ENCODE measurements at regions not wholly inside any gene's neighbourhood (a gene's known extent, or its start where the extent isn't known, plus 50 kb on each side); places are given as distances from the start of the nearest gene placed in this dataset.

DNA sequence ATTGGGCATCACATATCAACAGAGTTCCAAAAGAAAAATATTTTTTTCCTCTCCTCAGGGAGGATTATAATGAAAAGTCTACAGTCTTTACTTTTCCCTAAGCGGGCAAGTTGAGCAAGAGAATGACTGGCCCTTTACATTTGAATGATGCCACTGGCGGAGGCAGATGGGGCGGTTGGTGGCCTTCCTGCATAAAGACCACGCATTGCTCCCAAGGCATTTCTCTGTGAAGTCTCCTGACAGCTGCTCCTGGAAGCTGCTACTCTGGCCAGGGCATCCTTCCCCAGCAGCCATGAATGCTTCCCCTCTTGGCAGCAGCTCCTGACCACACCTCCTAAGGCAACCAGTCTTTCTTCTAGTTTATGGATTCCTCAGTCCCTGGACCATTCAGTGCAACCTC, 161.1 kb upstream of the RRP15 start:
- no peak for TF ChIP-seq POLR2A (IDR thresholded peaks at IDR 0.05)
- TF ChIP-seq, protein P1, sequence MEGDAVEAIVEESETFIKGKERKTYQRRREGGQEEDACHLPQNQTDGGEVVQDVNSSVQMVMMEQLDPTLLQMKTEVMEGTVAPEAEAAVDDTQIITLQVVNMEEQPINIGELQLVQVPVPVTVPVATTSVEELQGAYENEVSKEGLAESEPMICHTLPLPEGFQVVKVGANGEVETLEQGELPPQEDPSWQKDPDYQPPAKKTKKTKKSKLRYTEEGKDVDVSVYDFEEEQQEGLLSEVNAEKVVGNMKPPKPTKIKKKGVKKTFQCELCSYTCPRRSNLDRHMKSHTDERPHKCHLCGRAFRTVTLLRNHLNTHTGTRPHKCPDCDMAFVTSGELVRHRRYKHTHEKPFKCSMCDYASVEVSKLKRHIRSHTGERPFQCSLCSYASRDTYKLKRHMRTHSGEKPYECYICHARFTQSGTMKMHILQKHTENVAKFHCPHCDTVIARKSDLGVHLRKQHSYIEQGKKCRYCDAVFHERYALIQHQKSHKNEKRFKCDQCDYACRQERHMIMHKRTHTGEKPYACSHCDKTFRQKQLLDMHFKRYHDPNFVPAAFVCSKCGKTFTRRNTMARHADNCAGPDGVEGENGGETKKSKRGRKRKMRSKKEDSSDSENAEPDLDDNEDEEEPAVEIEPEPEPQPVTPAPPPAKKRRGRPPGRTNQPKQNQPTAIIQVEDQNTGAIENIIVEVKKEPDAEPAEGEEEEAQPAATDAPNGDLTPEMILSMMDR (IDR thresholded peaks at IDR 0.05) = no peak
